DND-41 (cell line): ENCODE measurements at regions not wholly inside any gene's neighbourhood (a gene's known extent, or its start where the extent isn't known, plus 50 kb on each side); places are given as distances from the start of the nearest gene placed in this dataset.

ENCODE experiments used
- EZH2 ChIP-seq: IDR thresholded peaks from 3 replicates; pipeline ENCODE4 v1.6.1; 2012; ENCODE audit warnings: borderline replicate concordance, low read depth, mild to moderate bottlenecking, moderate library complexity, low read length, inconsistent platforms; ENCODE audit not compliant: severe bottlenecking
- TF ChIP-seq, protein P1 (sequence below): IDR thresholded peaks from 2 replicates; pipeline ENCODE4 v1.5.1; 2012; ENCODE audit warnings: borderline replicate concordance, low read length, moderate library complexity, mild to moderate bottlenecking; ENCODE audit not compliant: poor library complexity, severe bottlenecking; ENCODE audit errors: extremely low read depth

DNA sequence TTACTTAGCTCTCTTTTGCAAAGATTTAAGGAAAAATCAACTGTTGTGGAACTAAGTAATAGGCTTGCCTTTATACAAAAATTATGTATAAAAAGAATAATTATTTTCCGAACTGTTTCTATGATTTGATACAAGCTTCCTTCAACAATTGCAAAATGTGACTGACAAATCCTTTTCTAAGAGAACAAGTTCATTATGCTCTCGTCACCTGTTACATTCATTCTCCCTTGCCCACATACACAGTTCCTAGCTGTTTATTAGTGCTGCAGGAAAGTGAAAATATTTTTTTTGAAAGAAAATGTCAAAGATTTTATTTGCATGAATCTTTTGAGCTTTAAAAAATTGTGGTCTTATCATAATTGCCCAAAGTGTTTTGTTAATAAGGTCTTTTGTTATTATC, 466.2 kb downstream of the USP25 start:
- TF ChIP-seq, protein P1, sequence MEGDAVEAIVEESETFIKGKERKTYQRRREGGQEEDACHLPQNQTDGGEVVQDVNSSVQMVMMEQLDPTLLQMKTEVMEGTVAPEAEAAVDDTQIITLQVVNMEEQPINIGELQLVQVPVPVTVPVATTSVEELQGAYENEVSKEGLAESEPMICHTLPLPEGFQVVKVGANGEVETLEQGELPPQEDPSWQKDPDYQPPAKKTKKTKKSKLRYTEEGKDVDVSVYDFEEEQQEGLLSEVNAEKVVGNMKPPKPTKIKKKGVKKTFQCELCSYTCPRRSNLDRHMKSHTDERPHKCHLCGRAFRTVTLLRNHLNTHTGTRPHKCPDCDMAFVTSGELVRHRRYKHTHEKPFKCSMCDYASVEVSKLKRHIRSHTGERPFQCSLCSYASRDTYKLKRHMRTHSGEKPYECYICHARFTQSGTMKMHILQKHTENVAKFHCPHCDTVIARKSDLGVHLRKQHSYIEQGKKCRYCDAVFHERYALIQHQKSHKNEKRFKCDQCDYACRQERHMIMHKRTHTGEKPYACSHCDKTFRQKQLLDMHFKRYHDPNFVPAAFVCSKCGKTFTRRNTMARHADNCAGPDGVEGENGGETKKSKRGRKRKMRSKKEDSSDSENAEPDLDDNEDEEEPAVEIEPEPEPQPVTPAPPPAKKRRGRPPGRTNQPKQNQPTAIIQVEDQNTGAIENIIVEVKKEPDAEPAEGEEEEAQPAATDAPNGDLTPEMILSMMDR, result no peak
- no peak for TF ChIP-seq EZH2
